RWPE2 (cell line): ENCODE measurements at regions not wholly inside any gene's neighbourhood (a gene's known extent, or its start where the extent isn't known, plus 50 kb on each side); places are given as distances from the start of the nearest gene placed in this dataset.

Experiments used
- ATAC-seq: fragments of 200-7000 bp; cut with Tn5 transposase; 3 replicates; pipeline ENCODE4 v1.9.1; 2021; ENCODE audit warnings: low read depth
- DNase-seq: peaks from one replicate; pipeline ENCODE4 v3.0.0-alpha.2; 2020; ENCODE audit warnings: low spot score
- H3K27ac ChIP-seq: fragments of 450-650 bp; 2 replicates; pipeline ENCODE4 v1.5.1; 2017; ENCODE audit warnings: mild to moderate bottlenecking; ENCODE audit not compliant: poor library complexity, severe bottlenecking
- H3K27me3 ChIP-seq: fragments of 250-450 bp; sonication (Bioruptor Pico); 2 replicates; pipeline ENCODE4 v1.5.1; 2021; ENCODE audit warnings: mild to moderate bottlenecking, moderate library complexity; ENCODE audit not compliant: insufficient read depth, poor library complexity, severe bottlenecking
- H3K36me3 ChIP-seq: fragments of 250-450 bp; sonication (Bioruptor Pico); 2 replicates; pipeline ENCODE4 v1.5.1; 2020; ENCODE audit warnings: low read depth, mild to moderate bottlenecking, moderate library complexity
- H3K4me1 ChIP-seq: fragments of 250-450 bp; sonication (Bioruptor Pico); 2 replicates; pipeline ENCODE4 v1.5.1; 2021; ENCODE audit warnings: mild to moderate bottlenecking, moderate library complexity; ENCODE audit not compliant: insufficient read depth, poor library complexity, severe bottlenecking
- H3K4me3 ChIP-seq: fragments of 250-450 bp; sonication (Bioruptor Pico); 2 replicates; pipeline ENCODE4 v1.5.1; 2021; ENCODE audit warnings: mild to moderate bottlenecking, moderate library complexity; ENCODE audit not compliant: severe bottlenecking
- H3K9me3 ChIP-seq: fragments of 250-450 bp; sonication (Bioruptor Pico); 2 replicates; pipeline ENCODE4 v1.5.1; 2021; ENCODE audit warnings: mild to moderate bottlenecking, moderate library complexity; ENCODE audit not compliant: severe bottlenecking
- CTCF ChIP-seq: fragments of 450-650 bp; IDR thresholded peaks from one replicate; pipeline ENCODE4 v1.5.1; 2017; ENCODE audit warnings: mild to moderate bottlenecking, moderate library complexity; ENCODE audit not compliant: poor library complexity, severe bottlenecking

GRCh38 chr1:185501099-185501498, 184.1 kb upstream of the IVNS1ABP start:
- Histone ChIP-seq H3K4me3 (no peak overlapping the region), H3K9me3 (no peaks in the 10 kb centered on the region), H3K27ac (no peak overlapping the region), H3K4me1 (no peaks in the 10 kb centered on the region), H3K27me3 (no peaks in the 10 kb centered on the region), H3K36me3 (no peaks in the 10 kb centered on the region)
- no peak for ATAC-seq
- TF ChIP-seq CTCF, result no peak
- DNase-seq, result no peak

GRCh38 chr1:185500001-185500626, 183.1 kb upstream of the IVNS1ABP start:
- TF ChIP-seq CTCF, result no peak
- ATAC-seq (peak; percentile 73; the same call in 2 of the 3 replicates), DNase-seq (no peak)
- Histone ChIP-seq H3K4me1 (no peaks in the 10 kb centered on the region), H3K9me3 (no peaks in the 10 kb centered on the region), H3K4me3 (no peak overlapping the region), H3K27me3 (no peaks in the 10 kb centered on the region), H3K36me3 (no peaks in the 10 kb centered on the region), H3K27ac (peak overlapping the region; percentile 2)

- Histone ChIP-seq H3K4me1 (no peaks in the 10 kb centered on the region), H3K36me3 (no peaks in the 10 kb centered on the region), H3K27me3 (no peaks in the 10 kb centered on the region), H3K4me3 (no peak overlapping the region), H3K9me3 (no peaks in the 10 kb centered on the region), H3K27ac (no peak overlapping the region)
- TF ChIP-seq CTCF, result no peak
- no peak for ATAC-seq
- no peak for DNase-seq
Observed at GRCh38 chr1:185498207-185498606, 181.2 kb upstream of the IVNS1ABP start.

GRCh38 chr1:185497177-185497576, 180.1 kb upstream of the IVNS1ABP start:
- no peak for TF ChIP-seq CTCF
- H3K9me3 ChIP-seq, result no peaks in the 10 kb centered on the region
- no peak overlapping the region for H3K4me3 ChIP-seq
- no peak overlapping the region for H3K27ac ChIP-seq
- no peak for ATAC-seq
- no peaks in the 10 kb centered on the region for H3K36me3 ChIP-seq
- no peak for DNase-seq
- no peaks in the 10 kb centered on the region for H3K4me1 ChIP-seq
- no peaks in the 10 kb centered on the region for H3K27me3 ChIP-seq

DNA sequence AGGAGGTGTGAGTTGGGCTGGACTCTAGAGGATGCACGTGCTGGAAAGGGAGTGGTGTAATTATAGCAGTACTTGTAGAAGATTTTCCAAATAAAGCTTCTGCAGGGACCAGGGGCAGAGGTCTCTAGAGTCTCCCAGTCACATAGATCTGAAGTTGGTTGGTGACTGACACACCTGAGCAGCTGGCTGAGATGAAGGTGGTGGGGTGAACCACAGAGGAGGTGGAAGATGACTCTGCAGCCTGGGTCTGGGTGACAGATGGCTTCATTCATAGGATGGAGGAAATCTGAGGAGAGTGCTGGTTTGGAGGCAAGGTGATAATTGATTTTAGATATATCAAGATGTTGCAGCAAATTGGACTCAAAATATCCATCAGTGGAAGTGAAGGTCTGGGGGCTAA, 178.9 kb upstream of the IVNS1ABP start:
- no peaks in the 10 kb centered on the region for H3K27me3 ChIP-seq
- no peaks in the 10 kb centered on the region for H3K9me3 ChIP-seq
- DNase-seq, result no peak
- no peak for ATAC-seq
- no peaks in the 10 kb centered on the region for H3K36me3 ChIP-seq
- no peak overlapping the region for H3K4me3 ChIP-seq
- no peak overlapping the region for H3K27ac ChIP-seq
- H3K4me1 ChIP-seq, result no peaks in the 10 kb centered on the region
- no peak for TF ChIP-seq CTCF
